Erythroblast (primary cell): ENCODE measurements at regions not wholly inside any gene's neighbourhood (a gene's known extent, or its start where the extent isn't known, plus 50 kb on each side); places are given as distances from the start of the nearest gene placed in this dataset.

Experiments used
- DNase-seq, 2 experiments: peaks; one replicate each; lab custom pipeline; 2025; lab: John Stamatoyannopoulos, UW
- GATA1 ChIP-seq: IDR thresholded peaks from 2 replicates; pipeline ENCODE4 v1.6.1; 2011; ENCODE audit warnings: low read depth, mild to moderate bottlenecking, control low read depth, low read length, moderate library complexity
- POLR2A ChIP-seq: IDR thresholded peaks from 2 replicates; pipeline ENCODE4 v1.6.1; 2011; ENCODE audit warnings: mild to moderate bottlenecking, low read length

GRCh38 chr3:8266730-8267131 is 234.9 kb upstream of the LMCD1 start:
- TF ChIP-seq POLR2A (no peak), GATA1 (no peak)
- no peak for DNase-seq

- TF ChIP-seq POLR2A (no peak), GATA1 (no peak)
- no peak for DNase-seq
Observed at GRCh38 chr3:8273479-8273878, 228.1 kb upstream of the LMCD1 start.

- TF ChIP-seq POLR2A (no peak), GATA1 (no peak)
- DNase-seq: no peak
Observed at GRCh38 chr3:8276056-8276455, 225.6 kb upstream of the LMCD1 start.

- no peak for DNase-seq
- TF ChIP-seq GATA1 (no peak), POLR2A (no peak)
Observed at GRCh38 chr3:8276506-8276905, 225.1 kb upstream of the LMCD1 start.

GRCh38 chr3:8278448-8278847 is 223.2 kb upstream of the LMCD1 start:
- no peak for TF ChIP-seq POLR2A
- no peak for TF ChIP-seq GATA1
- peak; percentile 1 to 2 for DNase-seq

- TF ChIP-seq POLR2A (no peak), GATA1 (no peak)
- DNase-seq: no peak
Observed at GRCh38 chr3:8279476-8279875, 222.1 kb upstream of the LMCD1 start.

- no peak for DNase-seq
- TF ChIP-seq GATA1: no peak
- no peak for TF ChIP-seq POLR2A
Observed at GRCh38 chr3:8279886-8280550, 221.6 kb upstream of the LMCD1 start.

GRCh38 chr3:8282541-8283165 is 219.0 kb upstream of the LMCD1 start:
- TF ChIP-seq POLR2A (no peak), GATA1 (no peak)
- DNase-seq: no peak

GRCh38 chr3:8283193-8283592 is 218.4 kb upstream of the LMCD1 start:
- TF ChIP-seq GATA1 (no peak), POLR2A (no peak)
- DNase-seq: no peak

- TF ChIP-seq POLR2A (no peak), GATA1 (no peak)
- DNase-seq: no peak
Observed at GRCh38 chr3:8286086-8286485, 215.5 kb upstream of the LMCD1 start.

GRCh38 chr3:8286749-8287148 is 214.9 kb upstream of the LMCD1 start:
- no peak for TF ChIP-seq POLR2A
- no peak for TF ChIP-seq GATA1

GRCh38 chr3:8290611-8291010 is 211.0 kb upstream of the LMCD1 start:
- TF ChIP-seq POLR2A: no peak
- no peak for TF ChIP-seq GATA1
- no peak for DNase-seq

More at GRCh38 chr3:8286749-8287148, 214.9 kb upstream of the LMCD1 start:
- no peak for DNase-seq

- DNase-seq: no peak
- TF ChIP-seq POLR2A: no peak
- no peak for TF ChIP-seq GATA1
Observed at GRCh38 chr3:8296461-8296860, 205.2 kb upstream of the LMCD1 start.

GRCh38 chr3:8298021-8298954 is 203.3 kb upstream of the LMCD1 start:
- TF ChIP-seq GATA1 (no peak), POLR2A (no peak)
- no peak for DNase-seq
